ENCODE measurements at regions not wholly inside any gene's neighbourhood (a gene's known extent, or its start where the extent isn't known, plus 50 kb on each side); places are given as distances from the start of the nearest gene placed in this dataset.
A peak's percentile ranks its signal among the peaks of the same experiment; 100 is the strongest.

DNA sequence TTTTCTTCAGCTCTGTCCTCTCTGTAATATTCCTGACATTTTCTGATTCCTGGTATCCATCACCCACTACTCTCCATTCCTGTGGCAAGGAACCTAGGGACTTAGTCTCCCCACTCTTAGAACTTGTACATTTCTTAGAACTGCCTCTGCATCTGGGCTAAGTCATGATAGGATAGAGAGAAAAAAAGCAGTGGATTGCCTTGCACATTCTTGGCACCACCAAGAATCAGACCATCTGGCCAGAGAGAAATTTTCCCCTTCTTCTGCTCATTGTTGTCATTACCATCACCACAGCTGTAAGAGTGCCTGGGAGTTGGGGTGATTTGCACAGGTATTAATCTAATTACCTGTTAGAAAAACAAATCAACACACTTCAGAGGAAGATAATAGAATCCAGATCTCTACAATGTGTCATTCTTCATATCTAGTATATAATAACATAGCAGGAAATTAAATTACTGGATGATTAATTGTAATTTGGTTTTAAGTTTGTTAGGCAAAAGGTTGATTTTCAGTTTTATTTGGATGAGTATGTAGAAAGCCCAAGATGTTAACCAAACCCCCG lies 264.8 kb upstream of the ZPLD1 start:
- H3K9ac ChIP-seq (ENCODE audit: low read length): no peak overlapping the region
- no peak overlapping the region for H2AFZ ChIP-seq (ENCODE audit: low read depth, low read length)
- no peak overlapping the region for H4K91ac ChIP-seq (ENCODE audit: low read length)
- no peak overlapping the region for H3K23ac ChIP-seq (ENCODE audit: low read length in 2 of 2)
- WGBS: 100% methylated on average over 1 of the region's 1 CpG
- H3K4ac ChIP-seq (ENCODE audit: low read depth in 1 of 2, low read length in 2 of 2): no peak overlapping the region
- no peak overlapping the region for H2BK5ac ChIP-seq (ENCODE audit: low read depth, low read length, poor library complexity, severe bottlenecking)
- H3K27me3 ChIP-seq (ENCODE audit: control insufficient read depth in 1 of 2, insufficient read depth in 1 of 2, low read length in 2 of 2): no peaks in the 10 kb centered on the region
- H2BK15ac ChIP-seq (ENCODE audit: low read depth, poor library complexity, severe bottlenecking): no peak overlapping the region
- no peak overlapping the region for H3K4me3 ChIP-seq (ENCODE audit: insufficient read depth in 1 of 2, low read depth in 1 of 2, low read length in 2 of 2)
- H3K4me2 ChIP-seq (ENCODE audit: low read length, poor library complexity, severe bottlenecking): no peak overlapping the region
- H3K18ac ChIP-seq (ENCODE audit: low read depth in 1 of 2, low read length in 2 of 2): no peak overlapping the region
- H3K4me1 ChIP-seq (ENCODE audit: control insufficient read depth, insufficient read depth, low read depth, low read length): peaks cover 3% of the 10 kb centered on the region
- H2BK12ac ChIP-seq (ENCODE audit: low read length in 2 of 2): no peak overlapping the region
- no peaks in the 10 kb centered on the region for H3K9me3 ChIP-seq (ENCODE audit: control insufficient read depth, low read length)
- no peak for DNase-seq
- no peak overlapping the region for H2BK120ac ChIP-seq (ENCODE audit: low read depth, low read length)
- H3K14ac ChIP-seq (ENCODE audit: low read length in 2 of 2): no peak overlapping the region
- no peaks in the 10 kb centered on the region for H3K36me3 ChIP-seq (ENCODE audit: control insufficient read depth in 1 of 2, insufficient read depth in 2 of 2, low read depth in 1 of 2, low read length in 2 of 2)
- H3K27ac ChIP-seq (ENCODE audit: low read length, poor library complexity, severe bottlenecking): no peak overlapping the region
- no peaks in the 10 kb centered on the region for H3K79me1 ChIP-seq (replicated peaks; ENCODE audit: low read length, poor library complexity, severe bottlenecking)
- H4K8ac ChIP-seq (ENCODE audit: low read length): no peak overlapping the region
- peak overlapping the region; percentile 75 for H2AK5ac ChIP-seq (ENCODE audit: low read length, severe bottlenecking)

DNA sequence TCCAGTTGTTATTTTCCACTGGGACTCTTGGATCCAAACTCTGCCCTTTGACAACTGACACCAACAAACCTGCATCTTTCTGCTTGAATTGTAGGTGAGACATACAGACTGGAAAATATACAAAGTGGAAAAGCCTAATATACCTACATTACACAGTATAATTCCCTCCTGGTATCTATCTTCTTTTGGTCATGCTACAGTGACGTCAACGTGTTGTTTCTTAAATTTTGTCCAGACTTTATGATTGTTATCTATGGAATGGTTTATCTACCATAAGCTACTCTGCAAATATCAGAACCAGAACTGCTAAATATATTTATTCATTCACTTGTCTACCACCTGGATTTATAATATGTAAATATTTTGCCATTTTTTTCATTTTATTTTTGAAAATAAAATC lies 264.3 kb upstream of the ZPLD1 start:
- Histone ChIP-seq H3K14ac (ENCODE audit: low read length in 2 of 2) (no peak overlapping the region), H3K36me3 (ENCODE audit: control insufficient read depth in 1 of 2, insufficient read depth in 2 of 2, low read depth in 1 of 2, low read length in 2 of 2) (no peaks in the 10 kb centered on the region), H3K27me3 (ENCODE audit: control insufficient read depth in 1 of 2, insufficient read depth in 1 of 2, low read length in 2 of 2) (no peaks in the 10 kb centered on the region), H3K4ac (ENCODE audit: low read depth in 1 of 2, low read length in 2 of 2) (no peak overlapping the region), H3K9ac (ENCODE audit: low read length) (no peak overlapping the region), H3K4me2 (ENCODE audit: low read length, poor library complexity, severe bottlenecking) (no peak overlapping the region), H3K27ac (ENCODE audit: low read length, poor library complexity, severe bottlenecking) (no peak overlapping the region), H2AK5ac (ENCODE audit: low read length, severe bottlenecking) (peak overlapping the region; percentile 75), H3K23ac (ENCODE audit: low read length in 2 of 2) (no peak overlapping the region), H4K91ac (ENCODE audit: low read length) (no peak overlapping the region), H3K4me3 (ENCODE audit: insufficient read depth in 1 of 2, low read depth in 1 of 2, low read length in 2 of 2) (no peak overlapping the region), H2BK5ac (ENCODE audit: low read depth, low read length, poor library complexity, severe bottlenecking) (no peak overlapping the region), H2BK12ac (ENCODE audit: low read length in 2 of 2) (no peak overlapping the region), H3K79me1 (replicated peaks; ENCODE audit: low read length, poor library complexity, severe bottlenecking) (no peaks in the 10 kb centered on the region), H3K9me3 (ENCODE audit: control insufficient read depth, low read length) (no peaks in the 10 kb centered on the region), H2AFZ (ENCODE audit: low read depth, low read length) (no peak overlapping the region), H4K8ac (ENCODE audit: low read length) (no peak overlapping the region), H3K4me1 (ENCODE audit: control insufficient read depth, insufficient read depth, low read depth, low read length) (peaks cover 3% of the 10 kb centered on the region), H3K18ac (ENCODE audit: low read depth in 1 of 2, low read length in 2 of 2) (no peak overlapping the region), H2BK120ac (ENCODE audit: low read depth, low read length) (no peak overlapping the region), H2BK15ac (ENCODE audit: low read depth, poor library complexity, severe bottlenecking) (no peak overlapping the region)
- no CpG with 5 or more reads among the region's 2 CpGs for WGBS
- no peak for DNase-seq

- no peak overlapping the region for H2BK12ac ChIP-seq (ENCODE audit: low read length in 2 of 2)
- WGBS: 0% methylated on average over 1 of the region's 3 CpGs
Measured at GRCh38 chr3:102174312-102174712, 260.5 kb upstream of the ZPLD1 start.

DNA sequence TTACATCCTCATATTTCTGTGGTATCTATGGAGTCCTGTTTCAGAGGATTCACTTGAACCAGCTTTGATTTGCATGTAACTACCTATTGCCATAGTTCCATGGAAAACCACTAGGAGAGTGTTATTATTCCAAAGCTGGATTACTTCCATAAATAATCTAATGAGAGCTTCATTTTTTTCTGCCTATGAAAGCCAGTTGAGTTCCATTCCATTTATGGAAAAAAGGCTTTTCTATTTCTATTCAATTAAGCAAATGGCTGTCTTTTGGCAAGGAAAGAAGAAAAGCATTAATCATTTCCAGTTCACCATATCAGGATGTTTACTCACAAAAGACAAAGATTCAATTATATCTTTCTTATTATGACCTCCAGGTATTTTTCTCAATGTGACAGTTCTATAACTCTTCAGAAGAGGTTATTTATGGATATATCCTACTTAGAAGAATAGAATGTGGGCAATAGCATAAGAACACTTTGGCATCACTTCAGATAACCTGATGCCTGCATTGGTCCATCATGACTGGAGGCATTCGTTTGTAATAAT lies 259.9 kb upstream of the ZPLD1 start:
- H3K79me1 ChIP-seq (replicated peaks; ENCODE audit: low read length, poor library complexity, severe bottlenecking): peaks cover 4% of the 10 kb centered on the region
- no peak for DNase-seq
- peaks cover 7% of the 10 kb centered on the region for H3K4me1 ChIP-seq (ENCODE audit: control insufficient read depth, insufficient read depth, low read depth, low read length)

More at GRCh38 chr3:102174312-102174712, 260.5 kb upstream of the ZPLD1 start:
- Histone ChIP-seq H3K18ac (ENCODE audit: low read depth in 1 of 2, low read length in 2 of 2) (no peak overlapping the region), H4K91ac (ENCODE audit: low read length) (no peak overlapping the region), H2BK15ac (ENCODE audit: low read depth, poor library complexity, severe bottlenecking) (no peak overlapping the region), H2AK5ac (ENCODE audit: low read length, severe bottlenecking) (no peak overlapping the region), H3K27me3 (ENCODE audit: control insufficient read depth in 1 of 2, insufficient read depth in 1 of 2, low read length in 2 of 2) (no peaks in the 10 kb centered on the region), H3K4ac (ENCODE audit: low read depth in 1 of 2, low read length in 2 of 2) (no peak overlapping the region), H4K8ac (ENCODE audit: low read length) (no peak overlapping the region), H3K9me3 (ENCODE audit: control insufficient read depth, low read length) (no peaks in the 10 kb centered on the region), H3K14ac (ENCODE audit: low read length in 2 of 2) (no peak overlapping the region), H3K36me3 (ENCODE audit: control insufficient read depth in 1 of 2, insufficient read depth in 2 of 2, low read depth in 1 of 2, low read length in 2 of 2) (no peaks in the 10 kb centered on the region), H2AFZ (ENCODE audit: low read depth, low read length) (no peak overlapping the region), H2BK120ac (ENCODE audit: low read depth, low read length) (no peak overlapping the region), H3K9ac (ENCODE audit: low read length) (no peak overlapping the region), H3K4me1 (ENCODE audit: control insufficient read depth, insufficient read depth, low read depth, low read length) (peaks cover 7% of the 10 kb centered on the region), H3K27ac (ENCODE audit: low read length, poor library complexity, severe bottlenecking) (peak overlapping the region; percentile 93), H2BK5ac (ENCODE audit: low read depth, low read length, poor library complexity, severe bottlenecking) (no peak overlapping the region), H3K23ac (ENCODE audit: low read length in 2 of 2) (no peak overlapping the region), H3K4me2 (ENCODE audit: low read length, poor library complexity, severe bottlenecking) (no peak overlapping the region), H3K4me3 (ENCODE audit: insufficient read depth in 1 of 2, low read depth in 1 of 2, low read length in 2 of 2) (no peak overlapping the region), H3K79me1 (replicated peaks; ENCODE audit: low read length, poor library complexity, severe bottlenecking) (peaks cover 4% of the 10 kb centered on the region)
- peak; percentile 90 for DNase-seq

More for the DNA sequence above, 259.9 kb upstream of the ZPLD1 start:
- H3K27me3 ChIP-seq (ENCODE audit: control insufficient read depth in 1 of 2, insufficient read depth in 1 of 2, low read length in 2 of 2): no peaks in the 10 kb centered on the region
- H2AFZ ChIP-seq (ENCODE audit: low read depth, low read length): no peak overlapping the region
- no peaks in the 10 kb centered on the region for H3K36me3 ChIP-seq (ENCODE audit: control insufficient read depth in 1 of 2, insufficient read depth in 2 of 2, low read depth in 1 of 2, low read length in 2 of 2)
- H3K9me3 ChIP-seq (ENCODE audit: control insufficient read depth, low read length): no peaks in the 10 kb centered on the region
- no peak overlapping the region for H2BK120ac ChIP-seq (ENCODE audit: low read depth, low read length)
- H3K9ac ChIP-seq (ENCODE audit: low read length): no peak overlapping the region
- no peak overlapping the region for H3K4me3 ChIP-seq (ENCODE audit: insufficient read depth in 1 of 2, low read depth in 1 of 2, low read length in 2 of 2)
- no peak overlapping the region for H3K4me2 ChIP-seq (ENCODE audit: low read length, poor library complexity, severe bottlenecking)
- H4K91ac ChIP-seq (ENCODE audit: low read length): no peak overlapping the region
- no peak overlapping the region for H3K23ac ChIP-seq (ENCODE audit: low read length in 2 of 2)
- H4K8ac ChIP-seq (ENCODE audit: low read length): no peak overlapping the region
- H2BK15ac ChIP-seq (ENCODE audit: low read depth, poor library complexity, severe bottlenecking): no peak overlapping the region
- no CpG with 5 or more reads among the region's 1 CpG for WGBS
- no peak overlapping the region for H2BK12ac ChIP-seq (ENCODE audit: low read length in 2 of 2)
- H3K14ac ChIP-seq (ENCODE audit: low read length in 2 of 2): no peak overlapping the region
- H2AK5ac ChIP-seq (ENCODE audit: low read length, severe bottlenecking): peak overlapping the region; percentile 100
- H3K4ac ChIP-seq (ENCODE audit: low read depth in 1 of 2, low read length in 2 of 2): no peak overlapping the region
- H3K18ac ChIP-seq (ENCODE audit: low read depth in 1 of 2, low read length in 2 of 2): no peak overlapping the region
- peak overlapping the region; percentile 92 for H2BK5ac ChIP-seq (ENCODE audit: low read depth, low read length, poor library complexity, severe bottlenecking)
- peak overlapping the region; percentile 93 for H3K27ac ChIP-seq (ENCODE audit: low read length, poor library complexity, severe bottlenecking)

All from mesenchymal stem cell (in vitro differentiated cells and primary cell).